ENCODE measurements at regions not wholly inside any gene's neighbourhood (a gene's known extent, or its start where the extent isn't known, plus 50 kb on each side); places are given as distances from the start of the nearest gene placed in this dataset.

- DNase-seq (no peak), ATAC-seq (ENCODE audit: low FRiP score) (no peak)
- no peak overlapping the region for H3K27ac ChIP-seq (ENCODE audit: low read depth in 1 of 2, low read length in 2 of 2)
- no peak overlapping the region for H3K4me3 ChIP-seq (ENCODE audit: low read length in 2 of 2)
- WGBS, 2 donors = 70 to 75% methylated on average over 3 of the region's 3 CpGs
- no peaks in the 10 kb centered on the region for H3K36me3 ChIP-seq (ENCODE audit: control insufficient read depth in 1 of 2, insufficient read depth in 2 of 2, low read length in 1 of 2)
- no peaks in the 10 kb centered on the region for H3K27me3 ChIP-seq (ENCODE audit: control insufficient read depth in 1 of 2, insufficient read depth in 2 of 2, low read length in 1 of 2)
- H3K4me1 ChIP-seq (ENCODE audit: control insufficient read depth in 1 of 2, insufficient read depth in 2 of 2, low read length in 2 of 2) = no peaks in the 10 kb centered on the region
- intact Hi-C loops (cut with DNase I) = no loop called here
- H3K9me3 ChIP-seq (ENCODE audit: control insufficient read depth, low read length) = no peaks in the 10 kb centered on the region
These were observed 886.5 kb upstream of the FLRT2 start for GRCh38 chr14:84643446-84643845.

GRCh38 chr14:84646786-84647500, 883.0 kb upstream of the FLRT2 start:
- ATAC-seq (ENCODE audit: low FRiP score) = no peak
- intact Hi-C loops (cut with DNase I) = no loop called here
- H3K4me1 ChIP-seq (ENCODE audit: control insufficient read depth in 1 of 2, insufficient read depth in 2 of 2, low read length in 2 of 2) = no peaks in the 10 kb centered on the region
- H3K9me3 ChIP-seq (ENCODE audit: control insufficient read depth, low read length) = no peaks in the 10 kb centered on the region
- 76 to 77% methylated on average over 6 of the region's 6 CpGs for WGBS, 2 donors
- H3K4me3 ChIP-seq (ENCODE audit: low read length in 2 of 2) = no peak overlapping the region
- no peak for DNase-seq
- no peaks in the 10 kb centered on the region for H3K36me3 ChIP-seq (ENCODE audit: control insufficient read depth in 1 of 2, insufficient read depth in 2 of 2, low read length in 1 of 2)
- H3K27ac ChIP-seq (ENCODE audit: low read depth in 1 of 2, low read length in 2 of 2) = no peak overlapping the region
- no peaks in the 10 kb centered on the region for H3K27me3 ChIP-seq (ENCODE audit: control insufficient read depth in 1 of 2, insufficient read depth in 2 of 2, low read length in 1 of 2)

GRCh38 chr14:84655014-84655413, 874.9 kb upstream of the FLRT2 start:
- intact Hi-C loops (cut with DNase I) = no loop called here
- H3K36me3 ChIP-seq (ENCODE audit: control insufficient read depth in 1 of 2, insufficient read depth in 2 of 2, low read length in 1 of 2) = no peaks in the 10 kb centered on the region
- no peak overlapping the region for H3K27ac ChIP-seq (ENCODE audit: low read depth in 1 of 2, low read length in 2 of 2)
- no peak overlapping the region for H3K4me3 ChIP-seq (ENCODE audit: low read length in 2 of 2)
- ATAC-seq (ENCODE audit: low FRiP score) (no peak), DNase-seq (no peak)
- H3K27me3 ChIP-seq (ENCODE audit: control insufficient read depth in 1 of 2, insufficient read depth in 2 of 2, low read length in 1 of 2) = no peaks in the 10 kb centered on the region
- peaks cover 4% of the 10 kb centered on the region for H3K9me3 ChIP-seq (ENCODE audit: control insufficient read depth, low read length)
- no peaks in the 10 kb centered on the region for H3K4me1 ChIP-seq (ENCODE audit: control insufficient read depth in 1 of 2, insufficient read depth in 2 of 2, low read length in 2 of 2)
- WGBS, 2 donors = 93 to 95% methylated on average over 7 of the region's 7 CpGs

- peaks cover 4% of the 10 kb centered on the region for H3K9me3 ChIP-seq (ENCODE audit: control insufficient read depth, low read length)
- intact Hi-C loops (cut with DNase I) = no loop called here
- ATAC-seq (ENCODE audit: low FRiP score) (no peak), DNase-seq (no peak)
- WGBS, 2 donors = 0 to 11% methylated on average over 1 of the region's 1 CpG
- H3K27ac ChIP-seq (ENCODE audit: low read depth in 1 of 2, low read length in 2 of 2) = no peak overlapping the region
- no peaks in the 10 kb centered on the region for H3K4me1 ChIP-seq (ENCODE audit: control insufficient read depth in 1 of 2, insufficient read depth in 2 of 2, low read length in 2 of 2)
- no peaks in the 10 kb centered on the region for H3K27me3 ChIP-seq (ENCODE audit: control insufficient read depth in 1 of 2, insufficient read depth in 2 of 2, low read length in 1 of 2)
- H3K36me3 ChIP-seq (ENCODE audit: control insufficient read depth in 1 of 2, insufficient read depth in 2 of 2, low read length in 1 of 2) = no peaks in the 10 kb centered on the region
- H3K4me3 ChIP-seq (ENCODE audit: low read length in 2 of 2) = no peak overlapping the region
These were observed 872.0 kb upstream of the FLRT2 start for GRCh38 chr14:84657911-84658310.

- H3K27ac ChIP-seq (ENCODE audit: low read depth in 1 of 2, low read length in 2 of 2) = no peak overlapping the region
- peaks cover 1% of the 10 kb centered on the region for H3K9me3 ChIP-seq (ENCODE audit: control insufficient read depth, low read length)
- ATAC-seq (ENCODE audit: low FRiP score) = no peak
- no peak for DNase-seq
- intact Hi-C loops (cut with DNase I) = no loop called here
- H3K4me1 ChIP-seq (ENCODE audit: control insufficient read depth in 1 of 2, insufficient read depth in 2 of 2, low read length in 2 of 2) = no peaks in the 10 kb centered on the region
- no peaks in the 10 kb centered on the region for H3K36me3 ChIP-seq (ENCODE audit: control insufficient read depth in 1 of 2, insufficient read depth in 2 of 2, low read length in 1 of 2)
- H3K4me3 ChIP-seq (ENCODE audit: low read length in 2 of 2) = no peak overlapping the region
- peaks cover 0 to 2% of the 10 kb centered on the region in 2 donors for H3K27me3 ChIP-seq (ENCODE audit: control insufficient read depth in 1 of 2, insufficient read depth in 2 of 2, low read length in 1 of 2)
These were observed 859.1 kb upstream of the FLRT2 start for GRCh38 chr14:84670796-84671195.

- Histone ChIP-seq H3K4me1 (ENCODE audit: control insufficient read depth in 1 of 2, insufficient read depth in 2 of 2, low read length in 2 of 2) (no peaks in the 10 kb centered on the region), H3K36me3 (ENCODE audit: control insufficient read depth in 1 of 2, insufficient read depth in 2 of 2, low read length in 1 of 2) (no peaks in the 10 kb centered on the region), H3K27me3 (ENCODE audit: control insufficient read depth in 1 of 2, insufficient read depth in 2 of 2, low read length in 1 of 2) (no peaks in the 10 kb centered on the region), H3K9me3 (ENCODE audit: control insufficient read depth, low read length) (peaks cover 1% of the 10 kb centered on the region), H3K27ac (ENCODE audit: low read depth in 1 of 2, low read length in 2 of 2) (no peak overlapping the region), H3K4me3 (ENCODE audit: low read length in 2 of 2) (no peak overlapping the region)
- intact Hi-C loops (cut with DNase I) = no loop called here
- no peak for DNase-seq
- ATAC-seq (ENCODE audit: low FRiP score) = no peak
- 55 to 64% methylated on average over 3 of the region's 3 CpGs for WGBS, 2 donors
These were observed 858.2 kb upstream of the FLRT2 start for GRCh38 chr14:84671776-84672175.

GRCh38 chr14:84674636-84675035, 855.3 kb upstream of the FLRT2 start:
- DNase-seq = no peak
- H3K36me3 ChIP-seq (ENCODE audit: control insufficient read depth in 1 of 2, insufficient read depth in 2 of 2, low read length in 1 of 2) = no peaks in the 10 kb centered on the region
- intact Hi-C loops (cut with DNase I) = no loop called here
- no peaks in the 10 kb centered on the region for H3K27me3 ChIP-seq (ENCODE audit: control insufficient read depth in 1 of 2, insufficient read depth in 2 of 2, low read length in 1 of 2)
- 94 to 100% methylated on average over 1 of the region's 1 CpG for WGBS, 2 donors
- no peaks in the 10 kb centered on the region for H3K9me3 ChIP-seq (ENCODE audit: control insufficient read depth, low read length)
- ATAC-seq (ENCODE audit: low FRiP score) = no peak
- no peaks in the 10 kb centered on the region for H3K4me1 ChIP-seq (ENCODE audit: control insufficient read depth in 1 of 2, insufficient read depth in 2 of 2, low read length in 2 of 2)
- H3K4me3 ChIP-seq (ENCODE audit: low read length in 2 of 2) = no peak overlapping the region
- H3K27ac ChIP-seq (ENCODE audit: low read depth in 1 of 2, low read length in 2 of 2) = no peak overlapping the region

GRCh38 chr14:84686550-84686949, 843.4 kb upstream of the FLRT2 start:
- Histone ChIP-seq H3K27ac (ENCODE audit: low read depth in 1 of 2, low read length in 2 of 2) (no peak overlapping the region), H3K9me3 (ENCODE audit: control insufficient read depth, low read length) (no peaks in the 10 kb centered on the region), H3K27me3 (ENCODE audit: control insufficient read depth in 1 of 2, insufficient read depth in 2 of 2, low read length in 1 of 2) (no peaks in the 10 kb centered on the region), H3K4me3 (ENCODE audit: low read length in 2 of 2) (no peak overlapping the region), H3K36me3 (ENCODE audit: control insufficient read depth in 1 of 2, insufficient read depth in 2 of 2, low read length in 1 of 2) (no peaks in the 10 kb centered on the region), H3K4me1 (ENCODE audit: control insufficient read depth in 1 of 2, insufficient read depth in 2 of 2, low read length in 2 of 2) (no peaks in the 10 kb centered on the region)
- WGBS, 2 donors = 57 to 87% methylated on average over 3 of the region's 3 CpGs
- intact Hi-C loops (cut with DNase I) = no loop called here
- no peak for ATAC-seq (ENCODE audit: low FRiP score)
- DNase-seq = no peak

GRCh38 chr14:84688297-84689025, 841.5 kb upstream of the FLRT2 start:
- intact Hi-C loops (cut with DNase I) = no loop called here
- no peak overlapping the region for H3K4me3 ChIP-seq (ENCODE audit: low read length in 2 of 2)
- no peak for DNase-seq
- H3K9me3 ChIP-seq (ENCODE audit: control insufficient read depth, low read length) = no peaks in the 10 kb centered on the region
- no peak for ATAC-seq (ENCODE audit: low FRiP score)
- no peaks in the 10 kb centered on the region for H3K36me3 ChIP-seq (ENCODE audit: control insufficient read depth in 1 of 2, insufficient read depth in 2 of 2, low read length in 1 of 2)
- H3K27ac ChIP-seq (ENCODE audit: low read depth in 1 of 2, low read length in 2 of 2) = no peak overlapping the region
- H3K4me1 ChIP-seq (ENCODE audit: control insufficient read depth in 1 of 2, insufficient read depth in 2 of 2, low read length in 2 of 2) = no peaks in the 10 kb centered on the region
- 43 to 54% methylated on average over 7 of the region's 7 CpGs for WGBS, 2 donors
- no peaks in the 10 kb centered on the region for H3K27me3 ChIP-seq (ENCODE audit: control insufficient read depth in 1 of 2, insufficient read depth in 2 of 2, low read length in 1 of 2)

Data from aorta (tissue), 5 donors.